Activated B cell treated with CpG ODN at 0.5 μM for 24 hours (primary cell): ENCODE measurements at regions not wholly inside any gene's neighbourhood (a gene's known extent, or its start where the extent isn't known, plus 50 kb on each side); places are given as distances from the start of the nearest gene placed in this dataset.

Experiments used
- ATAC-seq: fragments of 200-7000 bp; cut with Tn5 transposase; one replicate; pipeline ENCODE4 v1.10.0; 2021; ENCODE audit warnings: low read depth, mild to moderate bottlenecking, moderate library complexity
- CTCF ChIA-PET: fragments of 350-600 bp; sonication (Branson Sonifier 250); formaldehyde crosslinking; loops from one replicate; lab custom pipeline; 2021; ENCODE audit warnings: antibody characterized with exemption; lab: Charles Lee
- POLR2A ChIA-PET: fragments of 350-600 bp; sonication (Branson Sonifier 250); formaldehyde crosslinking; loops from one replicate; lab custom pipeline; 2021; ENCODE audit warnings: antibody characterized with exemption; lab: Charles Lee
- DNase-seq: peaks from one replicate; pipeline ENCODE4 v3.0.0; 2022
- H3K27ac Mint-ChIP-seq: one replicate; pipeline ENCODE4 v1.8.0; 2020; ENCODE audit warnings: mixed read lengths
- H3K27me3 Mint-ChIP-seq: one replicate; pipeline ENCODE4 v1.8.0; 2021; ENCODE audit warnings: mixed read lengths
- H3K36me3 Mint-ChIP-seq: one replicate; pipeline ENCODE4 v1.8.0; 2021; ENCODE audit warnings: low read depth, mixed read lengths
- H3K4me1 Mint-ChIP-seq: one replicate; pipeline ENCODE4 v1.8.0; 2021; ENCODE audit warnings: mixed read lengths
- H3K4me3 Mint-ChIP-seq: one replicate; pipeline ENCODE4 v1.8.0; 2020; ENCODE audit warnings: mild to moderate bottlenecking, mixed read lengths
- H3K9me3 Mint-ChIP-seq: one replicate; pipeline ENCODE4 v1.8.0; 2020; ENCODE audit warnings: mixed read lengths
- CTCF ChIP-seq: fragments of 200-600 bp; IDR thresholded peaks from one replicate; pipeline ENCODE4 v1.8.0; 2022; ENCODE audit warnings: antibody characterized with exemption, mild to moderate bottlenecking
- intact Hi-C: fragments of 100-400 bp; cut with micrococcal nuclease; formaldehyde crosslinking; loops from one replicate; pipeline ENCODE4 v1.15.1; 2024

- H3K36me3 Mint-ChIP-seq: no peaks in the 10 kb centered on the region
- H3K9me3 Mint-ChIP-seq: peaks cover 6% of the 10 kb centered on the region
- no peaks in the 10 kb centered on the region for H3K27me3 Mint-ChIP-seq
- ChIA-PET POLR2A (no interaction called here), CTCF (no interaction called here)
- intact Hi-C loops: no loop called here
- no peaks in the 10 kb centered on the region for H3K4me1 Mint-ChIP-seq
- no peak overlapping the region for H3K4me3 Mint-ChIP-seq
- H3K27ac Mint-ChIP-seq: no peak overlapping the region
- no peak for TF ChIP-seq CTCF
- no peak for ATAC-seq
- DNase-seq: no peak
Observed at GRCh38 chr7:153158149-153158548, 398.6 kb downstream of the ACTR3B start.

- ChIA-PET POLR2A (no interaction called here), CTCF (no interaction called here)
- no peak overlapping the region for H3K27ac Mint-ChIP-seq
- H3K27me3 Mint-ChIP-seq: no peaks in the 10 kb centered on the region
- ATAC-seq: no peak
- intact Hi-C loops: no loop called here
- peaks cover 17% of the 10 kb centered on the region for H3K9me3 Mint-ChIP-seq
- no peak overlapping the region for H3K4me3 Mint-ChIP-seq
- no peak for DNase-seq
- no peaks in the 10 kb centered on the region for H3K4me1 Mint-ChIP-seq
- TF ChIP-seq CTCF: no peak
- H3K36me3 Mint-ChIP-seq: no peaks in the 10 kb centered on the region
Observed at GRCh38 chr7:153170287-153170686, 410.7 kb downstream of the ACTR3B start.

- no peaks in the 10 kb centered on the region for H3K36me3 Mint-ChIP-seq
- DNase-seq: no peak
- H3K4me3 Mint-ChIP-seq: no peak overlapping the region
- intact Hi-C loops: no loop called here
- no peak overlapping the region for H3K27ac Mint-ChIP-seq
- no peaks in the 10 kb centered on the region for H3K4me1 Mint-ChIP-seq
- no peaks in the 10 kb centered on the region for H3K9me3 Mint-ChIP-seq
- TF ChIP-seq CTCF: no peak
- no peak for ATAC-seq
- POLR2A ChIA-PET: no interaction called here
- CTCF ChIA-PET: no interaction called here
- no peaks in the 10 kb centered on the region for H3K27me3 Mint-ChIP-seq
Observed at GRCh38 chr7:153185936-153186335, 426.4 kb downstream of the ACTR3B start.

GRCh38 chr7:153188161-153188560 lies 428.6 kb downstream of the ACTR3B start:
- ATAC-seq (no peak), DNase-seq (no peak)
- Mint-ChIP-seq H3K4me3 (no peak overlapping the region), H3K9me3 (no peaks in the 10 kb centered on the region), H3K27me3 (no peaks in the 10 kb centered on the region), H3K4me1 (no peaks in the 10 kb centered on the region), H3K27ac (no peak overlapping the region), H3K36me3 (no peaks in the 10 kb centered on the region)
- POLR2A ChIA-PET: no interaction called here
- intact Hi-C loops: no loop called here
- CTCF ChIA-PET: no interaction called here
- no peak for TF ChIP-seq CTCF

- Mint-ChIP-seq H3K4me3 (no peak overlapping the region), H3K27me3 (no peaks in the 10 kb centered on the region), H3K36me3 (no peaks in the 10 kb centered on the region), H3K4me1 (no peaks in the 10 kb centered on the region), H3K27ac (no peak overlapping the region), H3K9me3 (no peaks in the 10 kb centered on the region)
- ATAC-seq: no peak
- intact Hi-C loops: no loop called here
- DNase-seq: no peak
- no peak for TF ChIP-seq CTCF
- POLR2A ChIA-PET: no interaction called here
- CTCF ChIA-PET: no interaction called here
Observed at GRCh38 chr7:153188630-153189029, 429.1 kb downstream of the ACTR3B start.
